ENCODE measurements at regions not wholly inside any gene's neighbourhood (a gene's known extent, or its start where the extent isn't known, plus 50 kb on each side); places are given as distances from the start of the nearest gene placed in this dataset.

- TF ChIP-seq CTCF (IDR thresholded peaks at IDR 0.05): no peak
- no peak for TF ChIP-seq POLR2A (IDR thresholded peaks at IDR 0.05)
Measured at GRCh38 chr12:111310076-111310870, 58.6 kb downstream of the PHETA1 start.
